DOHH2 (cell line): ENCODE measurements at regions not wholly inside any gene's neighbourhood (a gene's known extent, or its start where the extent isn't known, plus 50 kb on each side); places are given as distances from the start of the nearest gene placed in this dataset.

Source experiments
- H3F3A ChIP-seq: fragments of 200-600 bp; sonication (generic), shearing (Covaris generic); 2 replicates; pipeline ENCODE4 v1.6.0; 2016; ENCODE audit warnings: antibody characterized with exemption, mild to moderate bottlenecking; ENCODE audit not compliant: control insufficient read depth, insufficient read depth
- H3K27ac ChIP-seq: fragments of 200-600 bp; sonication (generic); 2 replicates; pipeline ENCODE4 v1.5.1; 2014; ENCODE audit warnings: low read depth, mild to moderate bottlenecking, low read length, moderate library complexity
- H3K27me3 ChIP-seq: fragments of 200-600 bp; sonication (generic); 2 replicates; pipeline ENCODE4 v1.6.1; 2014; ENCODE audit warnings: mild to moderate bottlenecking, low read length, mixed read lengths; ENCODE audit not compliant: control insufficient read depth
- H3K36me3 ChIP-seq: fragments of 200-600 bp; sonication (generic); 2 replicates; pipeline ENCODE4 v1.6.1; 2014; ENCODE audit warnings: mild to moderate bottlenecking, low read length, moderate library complexity, mixed read lengths; ENCODE audit not compliant: control insufficient read depth
- H3K4me1 ChIP-seq: fragments of 200-600 bp; sonication (generic); 2 replicates; pipeline ENCODE4 v1.6.1; 2014; ENCODE audit warnings: mild to moderate bottlenecking, low read length, mixed read lengths; ENCODE audit not compliant: control insufficient read depth
- H3K4me2 ChIP-seq: fragments of 200-600 bp; sonication (generic); 2 replicates; pipeline ENCODE4 v1.6.0; 2014; ENCODE audit warnings: mild to moderate bottlenecking, low read length, moderate library complexity
- H3K4me3 ChIP-seq: fragments of 200-600 bp; sonication (generic); 2 replicates; pipeline ENCODE4 v1.5.1; 2014; ENCODE audit warnings: mild to moderate bottlenecking, low read length, mixed read lengths
- H3K79me2 ChIP-seq: fragments of 200-600 bp; sonication (generic); 2 replicates; pipeline ENCODE4 v1.6.1; 2014; ENCODE audit warnings: mild to moderate bottlenecking, low read length, mixed read lengths; ENCODE audit not compliant: control insufficient read depth
- H3K9me2 ChIP-seq: fragments of 200-600 bp; sonication (generic); replicated peaks from 2 replicates; pipeline ENCODE4 v1.6.1; 2014; ENCODE audit warnings: mild to moderate bottlenecking, low read length, mixed read lengths; ENCODE audit not compliant: control insufficient read depth
- H3K9me3 ChIP-seq: fragments of 200-600 bp; sonication (generic); 2 replicates; pipeline ENCODE4 v1.6.1; 2014; ENCODE audit warnings: antibody characterized with exemption, low read length, mixed read lengths; ENCODE audit not compliant: control insufficient read depth, insufficient read depth
- H4K20me1 ChIP-seq: fragments of 200-600 bp; sonication (generic); 2 replicates; pipeline ENCODE4 v1.6.0; 2014; ENCODE audit warnings: low read depth, mild to moderate bottlenecking, antibody characterized with exemption, low read length, moderate library complexity; ENCODE audit not compliant: control insufficient read depth, insufficient read depth
- EZH2phosphoT487 ChIP-seq: fragments of 200-600 bp; sonication (generic); IDR thresholded peaks from 2 replicates; pipeline ENCODE4 v1.6.1; 2017; ENCODE audit warnings: borderline replicate concordance, mild to moderate bottlenecking, antibody characterized with exemption, low read length, moderate library complexity, mixed read lengths
- TF ChIP-seq, protein P1 (sequence below): fragments of 200-600 bp; sonication (generic); IDR thresholded peaks from one replicate; pipeline ENCODE4 v1.5.1; 2014; ENCODE audit warnings: antibody characterized with exemption, mild to moderate bottlenecking, low read depth, low read length; ENCODE audit not compliant: poor library complexity, severe bottlenecking

DNA sequence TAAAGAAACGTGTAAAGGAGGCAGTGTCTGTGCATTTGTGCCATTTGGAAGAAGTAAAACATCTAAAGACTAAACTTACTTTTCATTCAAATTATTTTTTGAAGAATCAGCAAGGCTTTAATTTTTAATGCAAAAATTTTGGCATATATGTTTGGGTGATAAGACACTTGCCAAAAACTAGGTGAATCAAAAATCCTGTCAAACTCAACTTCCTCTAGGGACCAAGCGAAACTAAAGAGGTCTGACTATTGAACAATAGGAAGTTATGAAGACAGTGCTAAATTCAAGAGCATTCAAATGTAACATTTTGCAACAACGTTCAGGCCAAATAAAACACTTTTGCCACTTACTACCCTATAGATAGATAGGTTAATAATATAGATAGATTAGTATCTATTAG is 306.1 kb downstream of the NOL4 start:
- no peaks in the 10 kb centered on the region for H3K79me2 ChIP-seq

DNA sequence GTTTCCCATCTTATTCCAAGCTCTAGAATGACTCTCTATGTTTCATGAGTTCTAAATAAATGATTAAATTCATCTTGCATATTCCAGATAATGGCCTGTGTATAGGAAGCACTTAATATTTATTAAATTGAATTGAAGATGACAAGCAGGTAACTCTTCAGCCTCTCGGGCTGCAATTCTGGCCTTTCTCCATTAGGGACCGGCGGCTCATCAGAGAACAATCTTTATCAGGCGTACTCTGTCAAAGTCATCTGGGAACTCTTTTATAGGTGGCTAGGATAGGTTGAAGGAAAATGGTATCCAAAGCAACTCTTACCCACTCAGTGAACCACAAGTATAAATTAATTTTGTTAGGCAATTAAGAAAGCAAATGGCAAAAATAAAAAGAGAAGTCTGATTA is 308.5 kb downstream of the NOL4 start:
- TF ChIP-seq EZH2phosphoT487 = no peak
- TF ChIP-seq, protein P1, sequence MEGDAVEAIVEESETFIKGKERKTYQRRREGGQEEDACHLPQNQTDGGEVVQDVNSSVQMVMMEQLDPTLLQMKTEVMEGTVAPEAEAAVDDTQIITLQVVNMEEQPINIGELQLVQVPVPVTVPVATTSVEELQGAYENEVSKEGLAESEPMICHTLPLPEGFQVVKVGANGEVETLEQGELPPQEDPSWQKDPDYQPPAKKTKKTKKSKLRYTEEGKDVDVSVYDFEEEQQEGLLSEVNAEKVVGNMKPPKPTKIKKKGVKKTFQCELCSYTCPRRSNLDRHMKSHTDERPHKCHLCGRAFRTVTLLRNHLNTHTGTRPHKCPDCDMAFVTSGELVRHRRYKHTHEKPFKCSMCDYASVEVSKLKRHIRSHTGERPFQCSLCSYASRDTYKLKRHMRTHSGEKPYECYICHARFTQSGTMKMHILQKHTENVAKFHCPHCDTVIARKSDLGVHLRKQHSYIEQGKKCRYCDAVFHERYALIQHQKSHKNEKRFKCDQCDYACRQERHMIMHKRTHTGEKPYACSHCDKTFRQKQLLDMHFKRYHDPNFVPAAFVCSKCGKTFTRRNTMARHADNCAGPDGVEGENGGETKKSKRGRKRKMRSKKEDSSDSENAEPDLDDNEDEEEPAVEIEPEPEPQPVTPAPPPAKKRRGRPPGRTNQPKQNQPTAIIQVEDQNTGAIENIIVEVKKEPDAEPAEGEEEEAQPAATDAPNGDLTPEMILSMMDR = peak; percentile 19
- Histone ChIP-seq H3K27me3 (no peaks in the 10 kb centered on the region), H3K4me2 (no peak overlapping the region), H3K4me3 (no peak overlapping the region), H4K20me1 (no peaks in the 10 kb centered on the region), H3F3A (peaks cover 4% of the 10 kb centered on the region; the same call in 1 of the 2 replicates), H3K4me1 (peaks cover 23% of the 10 kb centered on the region), H3K36me3 (no peaks in the 10 kb centered on the region), H3K9me2 (no peaks in the 10 kb centered on the region), H3K79me2 (no peaks in the 10 kb centered on the region), H3K27ac (no peak overlapping the region), H3K9me3 (no peaks in the 10 kb centered on the region)

More for the DNA sequence above, 306.1 kb downstream of the NOL4 start:
- Histone ChIP-seq H3K4me3 (peak overlapping the region; percentile 25; the same call in 1 of the 2 replicates), H3K4me1 (peaks cover 23% of the 10 kb centered on the region), H3K36me3 (no peaks in the 10 kb centered on the region), H3K4me2 (peak overlapping the region; percentile 47), H3F3A (peaks cover 4% of the 10 kb centered on the region; the same call in 1 of the 2 replicates), H3K9me3 (no peaks in the 10 kb centered on the region), H3K27me3 (no peaks in the 10 kb centered on the region), H3K9me2 (no peaks in the 10 kb centered on the region), H4K20me1 (no peaks in the 10 kb centered on the region), H3K27ac (peak overlapping the region; percentile 46)
- TF ChIP-seq, protein P1 = no peak
- TF ChIP-seq EZH2phosphoT487 = no peak

DNA sequence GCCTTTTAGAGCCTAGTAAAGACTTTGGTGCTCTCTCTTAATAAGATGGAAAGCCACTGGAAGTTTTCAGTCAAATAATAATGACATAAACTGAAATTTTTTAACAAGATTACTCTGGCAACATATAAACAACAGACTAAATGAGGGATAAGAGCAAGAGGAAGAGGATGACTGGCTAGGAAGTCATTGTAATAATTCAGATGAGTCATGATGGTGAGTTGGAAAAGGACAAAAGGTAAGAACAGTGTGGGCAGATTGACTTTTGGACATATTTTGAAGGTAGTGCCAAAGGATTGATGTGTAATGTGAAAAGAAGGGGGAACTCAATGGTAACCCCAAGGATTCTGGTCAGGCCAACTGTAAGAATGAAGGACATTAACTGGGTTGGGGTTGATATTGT is 310.3 kb downstream of the NOL4 start:
- H3K36me3 ChIP-seq = no peaks in the 10 kb centered on the region
- H3K27ac ChIP-seq = no peak overlapping the region
- no peaks in the 10 kb centered on the region for H3K9me3 ChIP-seq
- no peaks in the 10 kb centered on the region for H3K27me3 ChIP-seq
- H3K79me2 ChIP-seq = no peaks in the 10 kb centered on the region
- no peak overlapping the region for H3K4me2 ChIP-seq
- peaks cover 19% of the 10 kb centered on the region for H3K4me1 ChIP-seq
- no peak overlapping the region for H3K4me3 ChIP-seq
- TF ChIP-seq, protein P1 = no peak
- TF ChIP-seq EZH2phosphoT487 = no peak
- peaks cover 4% of the 10 kb centered on the region; the same call in 1 of the 2 replicates for H3F3A ChIP-seq
- no peaks in the 10 kb centered on the region for H4K20me1 ChIP-seq
- H3K9me2 ChIP-seq = no peaks in the 10 kb centered on the region
